ENCODE measurements at regions not wholly inside any gene's neighbourhood (a gene's known extent, or its start where the extent isn't known, plus 50 kb on each side); places are given as distances from the start of the nearest gene placed in this dataset.

DNA sequence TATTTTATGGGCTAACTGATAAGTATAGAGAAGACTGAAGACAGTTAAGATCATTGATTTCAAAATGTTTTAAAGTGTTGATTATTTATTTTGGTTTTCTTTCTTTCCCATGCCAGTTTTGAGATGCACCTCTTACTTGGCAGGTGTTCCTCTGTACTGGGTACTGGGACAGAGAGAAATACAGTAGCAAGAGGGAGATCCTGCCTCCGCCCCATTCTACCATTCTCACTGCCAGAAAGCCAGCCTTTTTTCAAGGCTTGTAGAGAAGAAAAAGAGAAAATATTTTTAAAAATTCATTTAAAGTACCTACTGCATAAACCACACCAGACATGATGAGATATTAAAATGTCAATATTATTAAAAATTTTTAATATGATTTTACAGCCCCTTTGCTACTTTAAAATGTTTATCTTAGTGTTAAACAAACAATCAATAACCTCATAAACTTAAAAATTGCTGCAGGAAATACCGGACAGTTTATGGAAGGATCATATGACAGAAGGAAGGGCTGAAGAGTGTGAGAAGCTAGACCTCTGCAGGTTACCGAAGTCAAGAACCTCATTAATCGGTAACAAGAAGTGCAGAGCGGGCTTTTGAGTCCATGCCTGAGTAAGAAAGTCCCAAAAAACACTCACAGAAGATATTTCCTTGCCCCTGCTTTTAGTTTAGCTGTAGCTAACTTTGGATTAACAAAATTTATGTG lies 117.8 kb upstream of the ESR1 start:
- Histone ChIP-seq H3K4me2 (ENCODE audit: low read length) (no peak overlapping the region), H3K79me2 (ENCODE audit: insufficient read depth, low read length) (no peaks in the 10 kb centered on the region), H4K20me1 (ENCODE audit: insufficient read depth, low read length) (no peaks in the 10 kb centered on the region), H3K27ac (ENCODE audit: low read depth, low read length) (no peak overlapping the region), H3K27me3 (ENCODE audit: insufficient read depth, low read length) (no peaks in the 10 kb centered on the region), H3K36me3 (ENCODE audit: insufficient read depth, low read length) (no peaks in the 10 kb centered on the region), H3K9me3 (ENCODE audit: insufficient read depth, low read depth, low read length) (no peaks in the 10 kb centered on the region), H3K4me3 (ENCODE audit: insufficient read depth, low read depth, low read length) (no peak overlapping the region), H3K9ac (ENCODE audit: low read length) (no peak overlapping the region), H3K4me1 (ENCODE audit: insufficient read depth, low read length) (peaks cover 5% of the 10 kb centered on the region), H2AFZ (ENCODE audit: low read depth, low read length) (no peak overlapping the region)
- Mint-ChIP-seq H3K4me3 (ENCODE audit: unreplicated experiment) (no peak overlapping the region), H3K27ac (ENCODE audit: unreplicated experiment) (no peak overlapping the region), H3K4me1 (ENCODE audit: low read depth, unreplicated experiment) (peaks cover 2% of the 10 kb centered on the region), H3K9me3 (ENCODE audit: unreplicated experiment) (no peaks in the 10 kb centered on the region), H3K27me3 (ENCODE audit: low read depth, unreplicated experiment) (no peaks in the 10 kb centered on the region), H3K36me3 (ENCODE audit: low read depth, unreplicated experiment) (no peaks in the 10 kb centered on the region)
- TF ChIP-seq, protein P1, sequence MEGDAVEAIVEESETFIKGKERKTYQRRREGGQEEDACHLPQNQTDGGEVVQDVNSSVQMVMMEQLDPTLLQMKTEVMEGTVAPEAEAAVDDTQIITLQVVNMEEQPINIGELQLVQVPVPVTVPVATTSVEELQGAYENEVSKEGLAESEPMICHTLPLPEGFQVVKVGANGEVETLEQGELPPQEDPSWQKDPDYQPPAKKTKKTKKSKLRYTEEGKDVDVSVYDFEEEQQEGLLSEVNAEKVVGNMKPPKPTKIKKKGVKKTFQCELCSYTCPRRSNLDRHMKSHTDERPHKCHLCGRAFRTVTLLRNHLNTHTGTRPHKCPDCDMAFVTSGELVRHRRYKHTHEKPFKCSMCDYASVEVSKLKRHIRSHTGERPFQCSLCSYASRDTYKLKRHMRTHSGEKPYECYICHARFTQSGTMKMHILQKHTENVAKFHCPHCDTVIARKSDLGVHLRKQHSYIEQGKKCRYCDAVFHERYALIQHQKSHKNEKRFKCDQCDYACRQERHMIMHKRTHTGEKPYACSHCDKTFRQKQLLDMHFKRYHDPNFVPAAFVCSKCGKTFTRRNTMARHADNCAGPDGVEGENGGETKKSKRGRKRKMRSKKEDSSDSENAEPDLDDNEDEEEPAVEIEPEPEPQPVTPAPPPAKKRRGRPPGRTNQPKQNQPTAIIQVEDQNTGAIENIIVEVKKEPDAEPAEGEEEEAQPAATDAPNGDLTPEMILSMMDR (IDR thresholded peaks at IDR 0.05; ENCODE audit: insufficient read depth, low read depth, low read length): no peak
- no peak for TF ChIP-seq EZH2 (IDR thresholded peaks at IDR 0.05; ENCODE audit: insufficient read depth, low read length)
- DNase-seq (ENCODE audit: low read depth) (no peak), FAIRE-seq (no peak)

DNA sequence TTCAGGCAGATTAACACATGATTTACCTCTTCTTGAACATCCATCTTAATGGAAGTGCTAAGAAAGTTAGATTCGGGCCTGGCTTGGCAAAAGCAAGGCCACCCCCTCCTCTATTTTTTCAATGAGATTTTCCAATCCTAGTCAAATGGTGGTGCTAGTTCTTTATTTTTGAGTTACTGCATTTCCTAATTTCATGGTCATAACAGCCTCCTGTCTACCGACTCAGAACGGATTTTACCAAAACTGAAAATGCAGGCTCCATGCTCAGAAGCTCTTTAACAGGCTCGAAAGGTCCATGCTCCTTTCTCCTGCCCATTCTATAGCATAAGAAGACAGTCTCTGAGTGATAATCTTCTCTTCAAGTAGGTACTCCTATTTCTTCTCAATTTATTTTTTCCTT lies 117.2 kb upstream of the ESR1 start:
- Mint-ChIP-seq H3K27ac (ENCODE audit: unreplicated experiment) (no peak overlapping the region), H3K4me3 (ENCODE audit: unreplicated experiment) (no peak overlapping the region), H3K36me3 (ENCODE audit: low read depth, unreplicated experiment) (no peaks in the 10 kb centered on the region), H3K9me3 (ENCODE audit: unreplicated experiment) (no peaks in the 10 kb centered on the region), H3K27me3 (ENCODE audit: low read depth, unreplicated experiment) (no peaks in the 10 kb centered on the region), H3K4me1 (ENCODE audit: low read depth, unreplicated experiment) (peaks cover 2% of the 10 kb centered on the region)
- Histone ChIP-seq H3K9me3 (ENCODE audit: insufficient read depth, low read depth, low read length) (no peaks in the 10 kb centered on the region), H3K4me1 (ENCODE audit: insufficient read depth, low read length) (peaks cover 5% of the 10 kb centered on the region), H3K4me2 (ENCODE audit: low read length) (no peak overlapping the region), H3K4me3 (ENCODE audit: insufficient read depth, low read depth, low read length) (no peak overlapping the region), H2AFZ (ENCODE audit: low read depth, low read length) (no peak overlapping the region), H3K36me3 (ENCODE audit: insufficient read depth, low read length) (no peaks in the 10 kb centered on the region), H3K79me2 (ENCODE audit: insufficient read depth, low read length) (no peaks in the 10 kb centered on the region), H4K20me1 (ENCODE audit: insufficient read depth, low read length) (no peaks in the 10 kb centered on the region), H3K9ac (ENCODE audit: low read length) (no peak overlapping the region), H3K27me3 (ENCODE audit: insufficient read depth, low read length) (no peaks in the 10 kb centered on the region), H3K27ac (ENCODE audit: low read depth, low read length) (no peak overlapping the region)
- DNase-seq (ENCODE audit: low read depth): no peak
- no peak for FAIRE-seq
- TF ChIP-seq, protein P1 (IDR thresholded peaks at IDR 0.05; ENCODE audit: insufficient read depth, low read depth, low read length): no peak
- no peak for TF ChIP-seq EZH2 (IDR thresholded peaks at IDR 0.05; ENCODE audit: insufficient read depth, low read length)
